Activated CD8-positive, alpha-beta memory T cell treated with anti-CD3 and anti-CD28 coated beads, Interleukin-2, amount 50 U/mL, for 4 hours (primary cell): ENCODE measurements at regions not wholly inside any gene's neighbourhood (a gene's known extent, or its start where the extent isn't known, plus 50 kb on each side); places are given as distances from the start of the nearest gene placed in this dataset.

Source experiments
- DNase-seq: peaks from one replicate; pipeline ENCODE4 v3.0.0-alpha.2; 2020

DNA sequence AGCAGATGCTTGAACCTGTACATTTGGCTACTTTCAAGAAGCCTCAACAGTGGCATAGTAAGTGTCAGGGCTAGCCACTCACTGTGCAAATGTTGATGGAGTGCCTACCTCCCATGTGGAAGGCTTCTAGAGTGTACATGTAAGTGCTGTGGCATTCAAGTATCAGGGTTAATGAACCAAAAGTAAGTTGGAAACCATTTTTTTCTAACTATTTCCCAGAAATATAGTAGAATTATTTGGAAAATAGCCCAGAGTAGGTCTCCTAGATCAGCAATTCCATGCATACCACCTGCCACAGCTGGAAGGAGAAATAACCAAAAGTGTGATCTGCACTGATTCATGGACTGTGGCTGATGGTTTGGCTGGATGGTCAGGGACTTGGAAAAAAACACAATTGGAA is 53.3 kb downstream of the FOXD1 start:
- DNase-seq = no peak

DNA sequence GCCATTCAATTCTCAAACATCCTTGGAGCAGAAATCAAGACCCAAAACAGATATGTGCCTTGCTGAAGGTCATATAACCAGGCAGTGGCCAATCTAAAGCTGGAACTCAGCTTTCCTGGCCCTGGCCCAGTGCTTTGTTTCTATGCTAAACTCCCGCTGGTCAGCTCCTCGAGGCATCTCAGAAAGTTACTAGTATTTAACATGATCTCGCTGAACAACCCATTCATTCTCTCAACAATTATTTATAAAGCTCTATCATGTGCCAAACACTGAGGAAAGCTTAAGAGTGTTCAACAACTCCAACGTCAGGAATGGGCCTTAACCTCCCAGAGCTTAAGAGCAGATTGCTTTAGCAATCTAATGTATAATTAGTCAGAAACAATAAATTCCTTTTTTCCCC is 54.0 kb downstream of the FOXD1 start:
- DNase-seq = no peak

DNA sequence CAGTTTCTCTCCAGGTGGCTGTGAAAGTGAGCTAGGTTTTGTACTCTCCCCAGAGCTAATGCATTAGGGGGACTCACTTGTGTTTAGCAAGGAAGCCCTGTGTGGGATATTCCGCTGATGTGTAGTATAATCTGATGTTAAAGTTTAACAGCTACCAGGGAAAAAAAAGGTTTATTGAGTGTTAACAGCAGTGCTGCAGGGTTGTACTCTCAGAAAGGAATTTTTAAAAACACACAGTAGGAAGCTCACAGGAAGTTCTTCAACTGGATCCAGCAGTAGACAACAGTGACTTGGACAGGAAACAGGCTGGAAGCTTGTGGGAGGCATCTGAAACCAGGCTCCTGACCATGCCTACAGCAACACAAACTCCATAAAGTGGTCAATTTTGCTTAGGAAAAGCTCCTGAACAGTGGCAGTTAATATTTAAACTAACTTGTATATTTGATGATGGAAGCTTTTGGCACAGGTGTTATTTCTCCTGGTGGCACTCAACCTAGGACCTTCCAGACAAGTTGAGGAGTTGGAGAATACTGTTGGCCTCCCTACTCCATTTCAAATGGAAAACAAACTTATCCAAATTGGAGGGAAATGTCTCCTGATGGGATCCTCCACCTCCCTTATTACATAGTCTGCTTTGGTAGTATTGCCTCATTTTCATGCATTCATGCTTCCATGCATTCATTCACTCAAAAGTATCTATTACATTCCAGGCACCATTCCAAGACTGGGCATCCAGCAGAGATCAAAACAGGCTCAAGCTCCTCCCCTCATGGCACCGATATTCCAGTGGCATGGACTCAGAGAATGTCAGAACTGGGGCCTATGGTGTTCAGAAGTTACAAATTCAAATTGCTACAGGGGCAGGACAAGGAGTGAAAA is 54.7 kb downstream of the FOXD1 start:
- no peak for DNase-seq

DNA sequence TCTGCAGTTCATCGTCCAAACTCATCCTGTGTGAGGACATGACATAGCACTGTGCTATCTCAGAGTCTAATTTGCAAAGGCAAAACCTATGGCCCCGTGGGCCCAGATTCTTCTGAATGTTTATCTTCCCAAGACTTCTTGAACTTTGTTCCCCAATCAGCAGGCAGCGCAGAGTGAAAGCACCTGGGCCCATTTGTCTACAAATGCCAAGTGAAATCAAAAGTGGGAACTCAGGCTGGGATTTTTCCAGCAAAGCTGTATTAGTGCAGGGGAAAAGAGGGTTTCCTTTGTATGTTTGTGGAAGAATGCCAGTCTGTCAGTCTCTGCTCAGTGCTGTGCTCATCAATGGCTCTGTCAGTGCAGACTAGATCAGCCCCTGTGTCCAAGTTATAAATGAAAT is 55.8 kb downstream of the FOXD1 start:
- no peak for DNase-seq

DNA sequence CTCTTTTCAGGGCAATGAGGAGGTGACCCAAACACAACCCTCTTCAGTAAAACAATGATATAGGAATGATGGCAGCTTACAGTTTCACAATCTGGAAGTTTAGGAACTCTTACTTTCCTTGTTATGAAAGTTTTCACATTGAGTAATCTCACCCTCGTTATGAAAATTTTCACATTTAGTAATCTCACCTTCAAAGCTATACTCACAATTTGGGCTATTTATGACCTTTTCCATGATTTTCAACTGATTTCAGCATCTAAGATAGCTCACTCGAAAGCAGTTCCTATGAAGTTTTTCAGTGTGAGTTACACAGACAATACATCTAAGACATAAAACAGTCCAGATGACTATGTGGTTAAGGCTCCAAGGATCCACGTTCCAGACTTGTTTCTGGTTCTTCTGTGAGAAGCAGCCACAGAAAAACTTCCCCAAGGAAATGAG is 57.1 kb downstream of the FOXD1 start:
- no peak for DNase-seq

DNA sequence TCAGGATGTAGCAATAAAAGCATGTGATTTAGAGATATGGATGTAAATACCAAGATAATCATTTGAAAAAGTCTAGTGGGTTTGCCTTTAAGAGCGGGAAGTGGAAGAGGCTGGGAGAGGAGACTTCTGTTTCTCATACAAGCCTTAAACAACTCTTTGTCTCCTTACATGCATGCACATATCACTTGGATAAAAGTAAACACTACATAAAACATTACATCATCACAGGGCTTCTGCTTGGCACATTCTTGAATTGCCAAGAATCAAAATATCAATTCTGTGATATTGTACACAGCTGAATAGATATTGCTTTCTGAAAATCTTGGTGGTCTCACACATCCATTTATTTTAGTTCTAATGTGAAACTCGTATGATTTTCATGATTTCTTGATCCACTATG is 57.6 kb downstream of the FOXD1 start:
- DNase-seq = no peak

DNA sequence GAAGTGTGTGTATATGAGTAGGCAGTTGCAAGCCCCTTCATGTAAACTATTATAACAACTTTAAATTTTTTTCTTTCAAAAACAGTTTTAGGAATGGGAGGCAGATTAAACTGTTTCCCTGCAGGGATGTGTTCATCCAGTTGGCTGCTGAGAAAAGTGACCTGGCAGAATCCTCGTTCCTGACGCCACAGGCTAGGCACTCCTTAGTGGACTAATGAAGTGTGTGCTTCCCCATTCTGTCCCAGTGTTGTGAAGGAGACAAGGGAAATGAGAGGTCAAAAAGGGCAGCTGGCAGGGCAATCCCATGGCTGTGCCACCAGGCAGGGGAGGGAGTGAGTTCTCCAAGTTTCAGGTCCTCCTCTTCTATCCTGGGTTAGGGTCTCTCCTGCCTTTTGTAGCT is 59.8 kb downstream of the FOXD1 start:
- no peak for DNase-seq

DNA sequence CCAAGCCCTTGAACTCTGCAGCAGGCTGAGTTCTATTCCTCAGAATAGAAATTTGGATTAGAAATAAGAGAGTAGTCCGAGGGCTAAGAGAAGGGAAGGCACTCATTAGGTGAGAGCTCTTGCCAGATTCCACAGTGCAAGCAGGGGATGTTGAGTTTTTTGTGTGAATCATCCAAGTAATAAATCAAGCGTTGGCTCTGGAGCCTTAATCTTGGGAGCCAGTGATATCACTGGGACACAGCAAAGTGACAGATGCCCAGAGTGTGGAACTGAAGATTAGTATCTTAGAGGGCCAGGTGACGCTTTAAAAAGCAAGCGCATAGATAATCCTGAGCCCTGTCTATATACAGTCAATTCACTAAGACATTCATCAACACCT is 60.3 kb downstream of the FOXD1 start:
- DNase-seq = no peak

DNA sequence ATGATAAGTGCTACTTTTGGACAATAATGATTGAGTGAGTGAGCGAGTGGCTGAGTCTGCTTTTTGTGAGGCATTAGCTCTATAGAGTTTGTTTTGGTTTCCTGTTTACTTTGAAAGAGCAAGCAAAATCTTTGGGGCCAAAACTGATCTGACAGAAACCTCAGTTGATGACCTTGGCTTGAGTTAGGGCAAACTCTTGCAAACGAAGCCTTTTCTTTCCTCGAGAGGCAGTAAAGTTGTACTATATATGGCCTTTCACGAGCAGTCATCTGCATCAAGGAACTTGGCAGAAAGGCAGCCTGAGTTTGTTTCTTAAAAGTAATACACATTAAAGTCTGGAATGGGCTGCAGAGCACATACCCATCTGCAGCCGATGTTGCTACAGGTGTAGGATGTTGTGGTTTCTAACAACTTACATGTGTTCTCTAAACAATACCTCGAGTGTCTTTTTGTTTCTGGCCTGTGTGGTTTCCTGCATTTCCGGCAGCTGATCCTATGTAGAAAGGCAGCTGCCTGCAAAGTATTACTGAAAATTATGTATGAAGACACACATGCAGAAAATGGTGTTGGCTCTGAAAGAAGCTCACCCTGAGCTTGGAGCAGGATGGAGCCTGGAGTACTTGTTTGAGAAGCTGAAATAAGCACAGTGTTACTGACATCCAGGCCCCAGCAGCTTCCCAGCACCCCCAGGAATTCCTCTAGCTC is 60.8 kb downstream of the FOXD1 start:
- no peak for DNase-seq

DNA sequence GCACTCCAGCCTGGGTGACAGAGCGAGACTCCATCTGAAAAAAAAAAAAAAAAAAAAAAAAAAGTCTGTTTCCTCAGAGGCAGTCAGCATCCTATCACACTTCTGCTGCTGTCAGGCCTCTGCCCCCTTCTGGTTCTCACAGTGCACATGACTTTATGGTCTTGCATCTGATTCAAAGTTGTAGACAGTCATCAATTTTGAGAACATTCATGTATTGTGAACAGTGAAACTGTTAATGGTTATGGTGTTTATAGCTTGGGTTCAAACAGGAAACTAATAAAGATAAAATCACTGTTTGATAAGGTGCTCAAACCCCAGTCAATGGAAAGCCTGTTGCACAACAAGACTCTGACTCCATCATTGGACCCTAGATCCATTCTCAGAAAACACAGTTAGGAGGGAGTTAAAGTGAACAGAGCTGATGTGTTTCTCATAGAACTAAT is 61.4 kb downstream of the FOXD1 start:
- no peak for DNase-seq

DNA sequence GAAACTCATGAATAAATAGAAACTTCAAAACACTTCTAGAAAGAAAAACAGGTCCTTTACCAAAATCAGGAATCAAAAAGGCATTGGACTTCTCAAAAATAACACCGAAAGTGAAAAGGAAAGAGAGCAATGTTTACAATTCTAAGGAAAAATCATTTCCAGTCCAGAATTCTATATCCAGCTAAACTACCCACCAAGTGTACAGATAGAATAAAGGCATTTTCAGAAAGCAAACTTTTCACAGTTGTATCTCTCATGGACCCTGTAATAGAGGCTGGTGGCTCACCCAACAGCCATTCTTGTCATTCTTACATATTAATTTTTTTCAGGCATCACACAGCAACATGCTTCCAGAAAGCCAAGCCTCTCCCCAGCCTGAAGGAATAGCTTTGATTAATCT is 63.7 kb downstream of the FOXD1 start:
- no peak for DNase-seq

DNA sequence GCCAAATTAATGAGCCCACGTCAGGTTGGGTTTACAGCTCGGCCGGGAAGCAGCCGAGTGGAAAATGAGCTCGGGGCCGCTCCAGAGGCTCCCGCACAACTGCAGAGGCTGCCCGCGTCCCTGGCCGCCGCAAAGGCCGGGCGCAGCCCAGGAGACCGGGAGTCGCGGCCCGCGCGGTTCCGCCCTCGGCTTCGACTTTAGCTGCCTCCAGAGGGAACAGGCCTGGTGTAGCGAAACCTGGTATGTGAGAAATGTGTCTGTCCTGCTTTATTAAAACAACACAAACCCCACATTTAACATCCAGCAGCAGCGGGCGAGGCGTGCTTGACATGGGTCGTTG is 66.2 kb downstream of the FOXD1 start:
- DNase-seq = no peak

DNA sequence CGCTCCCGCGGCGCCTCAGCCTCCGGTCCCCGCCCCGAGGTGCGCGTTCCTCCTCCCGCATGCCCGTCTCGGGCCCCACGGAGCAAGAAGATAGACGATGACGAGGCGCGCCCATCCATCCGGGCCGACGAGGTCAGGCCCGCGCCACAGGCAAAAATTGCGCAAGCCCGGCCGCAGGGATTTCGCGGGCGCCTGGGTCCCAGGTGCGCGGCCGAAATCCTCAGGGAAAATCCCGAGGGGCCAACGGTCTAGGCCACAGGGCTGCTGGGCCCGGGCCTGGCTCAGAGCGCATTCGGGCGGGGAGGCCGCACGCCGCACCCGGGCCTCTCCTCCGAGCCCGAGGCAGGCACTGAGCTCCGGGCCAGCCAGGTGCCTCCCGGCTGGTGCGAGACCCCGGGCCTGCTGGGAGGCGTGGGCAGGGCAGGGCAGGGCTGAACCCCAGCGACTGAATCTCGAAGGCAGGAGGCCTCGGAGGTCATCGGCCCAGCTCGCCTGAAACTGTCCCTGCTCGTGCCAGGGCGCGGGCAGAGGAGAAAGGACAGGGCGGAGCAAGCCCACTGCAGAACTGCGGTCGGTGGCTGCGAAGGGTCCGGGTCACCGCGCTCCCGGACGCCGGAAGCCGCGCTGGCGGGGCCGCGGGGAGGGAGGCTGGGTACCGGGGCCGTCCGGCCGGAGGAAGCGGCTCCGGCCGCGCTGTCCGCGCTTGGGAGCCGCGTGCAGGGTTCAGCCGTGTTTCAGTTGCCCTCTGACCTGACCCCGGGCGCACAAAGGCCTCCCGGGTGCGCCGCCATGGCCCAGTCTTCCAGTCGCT is 66.8 kb downstream of the FOXD1 start:
- peak; percentile 19 for DNase-seq

DNA sequence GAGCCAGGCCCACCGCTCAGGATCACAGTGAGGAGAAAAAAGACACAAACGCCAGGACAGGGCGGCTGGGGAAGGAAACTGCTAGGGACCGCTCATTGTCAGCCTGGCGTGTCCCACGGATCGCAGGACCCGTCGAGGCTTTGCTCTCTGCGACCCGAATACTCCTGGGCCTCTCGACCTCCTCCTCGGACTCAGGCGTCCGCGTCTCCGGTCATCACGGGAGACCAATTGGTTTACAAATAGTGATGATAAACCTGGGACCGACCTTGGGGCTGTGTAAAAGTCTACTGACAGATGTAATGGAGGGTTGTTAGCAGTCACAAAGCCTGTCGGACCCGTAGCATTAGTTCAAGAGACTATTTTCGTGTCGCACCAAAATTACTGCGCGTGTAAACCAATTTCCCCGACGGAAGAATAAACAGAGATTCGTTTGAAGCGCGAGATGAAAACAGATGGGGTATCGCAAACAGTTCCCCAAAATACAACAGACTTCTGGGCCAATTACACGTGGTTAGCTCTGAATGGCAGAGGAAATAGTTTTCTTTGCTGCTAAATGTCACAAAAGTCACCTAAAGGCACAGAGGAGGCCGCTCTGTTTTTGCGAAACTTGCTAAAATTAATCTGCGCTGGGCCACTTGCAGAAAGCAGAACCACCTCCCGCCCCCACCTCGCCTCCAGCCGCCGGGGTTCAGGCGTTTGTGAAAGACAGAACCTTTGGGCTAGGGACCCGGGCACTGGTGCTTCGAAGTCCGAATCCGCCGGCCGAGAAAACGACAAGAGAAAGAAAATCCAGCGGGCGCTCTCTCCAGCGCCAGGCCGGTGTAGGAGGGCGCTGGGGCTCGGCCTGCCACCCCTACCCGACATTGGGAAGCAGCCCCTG is 67.6 kb downstream of the FOXD1 start:
- no peak for DNase-seq

DNA sequence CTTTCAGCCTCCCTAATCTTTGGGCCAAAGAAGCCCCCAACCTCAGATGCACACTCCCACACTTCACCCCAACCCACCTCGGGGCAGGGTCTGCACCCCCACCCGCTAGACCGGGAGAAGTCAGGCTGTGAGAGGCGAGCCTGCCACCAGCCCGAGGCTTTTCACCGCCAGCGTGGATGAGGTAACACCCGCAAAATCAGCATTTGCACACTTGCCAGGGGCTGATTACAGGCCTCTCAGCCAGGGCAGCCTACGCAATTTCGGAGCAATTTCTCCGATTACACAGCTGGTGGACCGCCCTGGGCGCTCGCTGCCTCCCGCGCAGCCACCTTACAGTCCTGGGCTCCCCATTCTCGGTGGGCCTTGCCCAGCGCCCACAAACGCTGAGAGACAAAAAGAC is 68.5 kb downstream of the FOXD1 start:
- no peak for DNase-seq

DNA sequence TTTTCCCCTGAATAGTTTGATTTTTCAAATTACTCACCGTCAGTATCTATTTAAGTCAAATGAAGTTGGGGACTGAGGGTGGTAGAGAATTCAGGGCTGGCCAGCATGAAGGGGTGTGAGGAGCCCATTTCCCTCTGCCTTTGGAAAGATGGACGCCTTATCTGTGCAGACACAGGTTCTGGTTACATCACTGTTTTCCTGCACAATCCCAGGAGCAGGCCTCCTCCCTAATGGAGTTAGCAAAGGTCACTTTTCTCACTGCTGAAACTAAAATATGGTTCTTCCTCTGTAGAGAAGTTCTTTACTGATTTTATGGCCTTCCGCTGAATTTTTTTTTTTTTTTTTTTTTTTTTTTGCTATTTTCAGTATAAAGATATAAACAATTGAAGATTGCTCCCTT is 69.1 kb downstream of the FOXD1 start:
- DNase-seq = no peak

DNA sequence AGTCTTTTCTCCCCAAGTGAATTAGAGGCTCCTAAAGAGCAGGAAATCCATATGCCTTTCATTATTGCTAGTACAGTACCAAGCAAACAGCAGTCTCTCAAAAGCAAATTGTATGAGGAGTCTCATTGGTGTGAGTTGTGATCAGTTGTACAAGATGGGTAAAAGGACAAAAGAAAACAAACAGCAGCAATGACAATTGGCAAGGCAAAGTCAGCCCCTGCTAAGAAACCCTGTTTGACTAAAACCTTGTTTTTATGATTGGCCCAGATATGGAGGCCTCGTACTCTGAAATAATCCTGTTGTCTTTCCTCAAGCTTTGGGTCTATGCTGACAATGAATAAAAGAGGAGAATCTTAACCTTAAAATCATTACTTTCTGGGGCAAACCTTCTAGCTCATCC is 69.8 kb downstream of the FOXD1 start:
- no peak for DNase-seq

DNA sequence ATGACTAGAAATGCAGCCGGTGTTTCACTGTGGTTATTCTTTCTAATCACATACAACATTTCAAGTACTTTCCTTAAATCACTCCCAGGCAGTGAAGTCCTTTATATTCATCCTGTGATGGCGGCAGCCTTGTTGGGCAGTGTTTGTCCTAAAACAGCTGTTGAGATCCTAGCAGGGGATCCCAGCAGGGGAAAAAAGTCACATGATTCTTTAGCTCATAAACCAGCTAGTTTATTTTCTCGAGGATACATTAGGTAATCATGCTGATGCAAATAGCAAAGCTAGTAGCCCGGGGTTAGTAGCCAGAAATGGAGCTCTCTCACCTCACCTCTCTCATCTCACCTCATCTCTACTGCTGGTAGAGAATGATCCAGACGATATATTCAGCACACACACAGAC is 70.5 kb downstream of the FOXD1 start:
- DNase-seq = no peak

DNA sequence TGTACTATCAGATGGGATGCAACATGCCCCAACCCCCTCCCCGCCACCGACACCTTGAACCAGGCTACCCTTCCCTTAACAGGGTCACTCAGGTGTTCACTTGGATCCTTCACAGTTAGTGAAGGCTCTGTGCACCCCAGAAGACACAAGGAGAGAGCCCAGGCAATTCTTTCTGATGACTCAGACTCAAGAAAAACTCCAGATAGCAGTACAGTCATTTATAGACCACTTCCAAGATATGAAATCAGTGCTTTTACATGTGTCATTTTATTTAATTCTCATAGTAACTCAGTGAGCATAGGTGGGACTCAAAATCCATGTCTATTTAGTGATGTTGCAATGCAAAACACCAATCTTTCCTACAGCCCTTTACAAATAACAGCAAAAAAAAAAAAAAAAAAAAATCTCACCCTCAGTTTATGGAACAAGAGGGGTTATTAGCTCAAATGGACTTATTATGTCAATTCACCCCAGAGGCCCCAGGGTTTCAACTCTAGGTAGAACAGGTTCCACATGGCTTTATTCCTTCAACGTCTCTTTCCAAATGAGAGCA is 71.9 kb downstream of the FOXD1 start:
- no peak for DNase-seq

DNA sequence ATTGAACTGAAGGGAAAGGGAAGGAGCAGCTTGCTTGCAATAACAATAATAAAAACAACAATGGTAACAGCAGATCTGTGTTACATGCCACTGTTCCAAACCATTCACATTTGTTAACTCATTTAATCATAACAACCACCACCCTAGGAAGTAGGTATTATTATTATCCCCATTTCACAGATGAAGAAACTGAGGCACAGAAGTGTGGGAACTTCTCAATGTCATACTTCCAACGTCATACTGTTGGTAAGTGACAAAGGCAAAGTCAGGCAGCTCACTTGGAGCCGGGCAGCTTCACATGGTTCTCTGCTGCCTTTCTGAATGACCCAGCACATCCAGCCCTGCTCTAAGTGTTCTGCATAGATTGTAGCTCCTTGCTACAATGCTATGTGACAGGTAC is 72.6 kb downstream of the FOXD1 start:
- DNase-seq = no peak

DNA sequence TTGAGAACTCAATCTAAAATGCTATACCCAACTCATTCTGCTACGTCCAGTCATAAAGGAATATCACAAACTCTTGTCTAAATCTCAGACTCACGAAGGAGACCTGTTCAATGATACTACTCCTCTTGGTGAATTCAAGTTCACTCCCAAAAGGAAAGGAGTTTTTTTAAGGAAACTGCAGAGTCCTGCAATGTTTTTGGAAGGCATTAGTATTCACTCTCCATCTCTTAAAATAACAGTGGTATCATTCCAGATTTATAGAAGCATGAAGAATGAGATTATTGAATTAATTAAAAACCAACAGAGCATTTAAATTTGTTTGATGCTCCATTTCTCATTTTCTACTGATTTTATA is 73.4 kb downstream of the FOXD1 start:
- DNase-seq = no peak

DNA sequence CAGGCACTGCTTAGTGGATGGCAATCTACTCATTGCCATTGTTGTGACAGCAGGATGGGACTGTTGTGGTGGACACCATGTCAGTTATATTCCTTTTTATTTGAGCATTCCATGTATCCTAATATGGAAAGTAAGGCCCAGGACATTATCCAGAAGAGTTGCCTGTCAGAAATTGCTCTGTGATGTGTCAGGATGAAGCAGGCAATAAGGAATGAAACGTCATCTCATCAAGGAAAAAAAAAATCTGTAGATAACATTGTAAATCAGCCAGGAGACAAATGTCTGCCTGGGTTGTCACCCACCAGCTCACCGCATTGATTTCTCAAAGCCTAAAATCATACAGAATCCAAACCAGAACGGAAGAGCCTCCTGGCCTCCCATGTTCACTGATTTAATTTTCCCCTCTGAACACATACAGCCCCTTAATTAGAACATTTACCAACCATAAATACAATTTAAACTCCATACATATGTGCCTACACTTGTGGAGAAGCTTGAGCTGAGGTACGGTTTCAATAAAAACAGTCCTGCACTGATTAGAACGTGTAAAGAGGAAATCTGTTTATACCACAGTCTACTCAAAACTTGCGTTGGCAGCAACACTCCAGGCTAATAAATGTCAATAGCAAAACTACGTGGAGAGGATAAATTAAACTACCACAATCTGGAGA is 73.9 kb downstream of the FOXD1 start:
- DNase-seq = no peak
